ENCODE measurements at regions not wholly inside any gene's neighbourhood (a gene's known extent, or its start where the extent isn't known, plus 50 kb on each side); places are given as distances from the start of the nearest gene placed in this dataset.
A peak's percentile ranks its signal among the peaks of the same experiment; 100 is the strongest.

- TF ChIP-seq CTCF (conservative IDR thresholded peaks at IDR 0.05) (no peak), EZH2 (IDR thresholded peaks at IDR 0.05; ENCODE audit: low read depth) (no peak)
- no peak overlapping the region for H2AFZ ChIP-seq
- H3K4me3 ChIP-seq: no peak overlapping the region
- ChIA-PET POLR2A (ENCODE audit: unreplicated experiment) (no interaction called here), CTCF (no interaction called here)
- no TSS peak for BruUV-seq (replicated peaks)
- H3K27ac ChIP-seq: no peak overlapping the region
- no peak overlapping the region for H3K4me2 ChIP-seq
- H3K36me3 ChIP-seq (ENCODE audit: low read depth): no peaks in the 10 kb centered on the region
- H3K79me2 ChIP-seq (ENCODE audit: low read depth): no peaks in the 10 kb centered on the region
- intact Hi-C loops (cut with micrococcal nuclease; ENCODE audit: unreplicated experiment): no loop called here
- H3K4me1 ChIP-seq (replicated peaks; ENCODE audit: insufficient read depth): no peaks in the 10 kb centered on the region
- H3K27me3 ChIP-seq (ENCODE audit: insufficient read depth, low read depth): no peaks in the 10 kb centered on the region
- H3K9me3 ChIP-seq (ENCODE audit: insufficient read depth, low read depth): no peaks in the 10 kb centered on the region
- H3K9me2 ChIP-seq (ENCODE audit: insufficient read depth): no peaks in the 10 kb centered on the region
- no peaks in the 10 kb centered on the region for H3F3A ChIP-seq (ENCODE audit: insufficient read depth, low read depth)
- DNase-seq: no peak
- H4K20me1 ChIP-seq (ENCODE audit: insufficient read depth): no peaks in the 10 kb centered on the region
Measured at GRCh38 chr2:147345246-147345645, 499.6 kb upstream of the ACVR2A start.

- Histone ChIP-seq H3K27me3 (ENCODE audit: insufficient read depth, low read depth) (no peaks in the 10 kb centered on the region), H3K4me2 (no peak overlapping the region), H3K27ac (no peak overlapping the region), H3F3A (ENCODE audit: insufficient read depth, low read depth) (no peaks in the 10 kb centered on the region), H3K9me2 (ENCODE audit: insufficient read depth) (no peaks in the 10 kb centered on the region), H3K4me3 (no peak overlapping the region), H4K20me1 (ENCODE audit: insufficient read depth) (no peaks in the 10 kb centered on the region), H3K4me1 (replicated peaks; ENCODE audit: insufficient read depth) (no peaks in the 10 kb centered on the region), H2AFZ (no peak overlapping the region), H3K36me3 (ENCODE audit: low read depth) (no peaks in the 10 kb centered on the region), H3K9me3 (ENCODE audit: insufficient read depth, low read depth) (no peaks in the 10 kb centered on the region), H3K79me2 (ENCODE audit: low read depth) (no peaks in the 10 kb centered on the region)
- ChIA-PET CTCF (no interaction called here), POLR2A (ENCODE audit: unreplicated experiment) (no interaction called here)
- intact Hi-C loops (cut with micrococcal nuclease; ENCODE audit: unreplicated experiment): no loop called here
- no peak for DNase-seq
- no peak for TF ChIP-seq CTCF (conservative IDR thresholded peaks at IDR 0.05)
- TF ChIP-seq EZH2 (IDR thresholded peaks at IDR 0.05; ENCODE audit: low read depth): no peak
- no TSS peak for BruUV-seq (replicated peaks)
Measured at GRCh38 chr2:147342329-147342728, 502.5 kb upstream of the ACVR2A start.

DNA sequence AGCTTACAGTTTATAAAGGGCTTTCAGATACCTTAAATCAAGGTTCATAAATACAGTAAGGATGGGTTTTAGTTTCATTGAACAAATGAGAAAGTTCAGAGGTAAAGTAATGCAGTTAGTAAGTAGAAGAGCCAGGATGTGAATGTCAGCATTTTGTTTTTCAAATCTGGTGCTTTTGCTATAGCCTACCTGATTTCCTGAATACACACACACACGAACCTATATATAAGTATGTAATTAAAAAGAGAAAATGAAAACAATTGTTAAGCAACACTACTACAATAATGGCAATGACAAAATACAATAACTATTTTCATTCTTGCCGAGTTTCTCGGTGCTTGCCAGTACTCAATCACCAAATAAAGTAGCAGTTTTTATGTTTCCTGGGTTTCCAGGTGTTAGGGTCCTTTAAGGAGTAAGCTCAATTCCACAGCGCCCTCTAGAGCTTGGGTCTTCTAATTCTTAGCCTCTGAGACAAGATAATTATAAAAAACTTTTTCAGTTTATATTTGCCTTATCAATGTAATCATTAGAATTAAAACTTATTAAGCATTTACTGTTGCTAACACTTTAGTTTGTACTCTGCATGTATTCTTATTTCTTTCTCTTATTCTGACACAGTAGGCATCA, 512.9 kb upstream of the ACVR2A start:
- ChIA-PET CTCF (interaction anchor here (0.8 to 1.2 kb wide), 3 partner anchors 24 to 249 kb away, joined by 3 to 6 read pairs (median 3); no protein-coding TSS in a partner anchor), POLR2A (ENCODE audit: unreplicated experiment) (interaction anchor here (0.7 kb wide), 1 partner anchor 634 kb away, joined by 6 read pairs; no protein-coding TSS in a partner anchor)
- Histone ChIP-seq H3K4me1 (replicated peaks; ENCODE audit: insufficient read depth) (no peaks in the 10 kb centered on the region), H3K4me3 (no peak overlapping the region), H3K9me2 (ENCODE audit: insufficient read depth) (no peaks in the 10 kb centered on the region), H3K79me2 (ENCODE audit: low read depth) (no peaks in the 10 kb centered on the region), H3K36me3 (ENCODE audit: low read depth) (no peaks in the 10 kb centered on the region), H3K27ac (no peak overlapping the region), H4K20me1 (ENCODE audit: insufficient read depth) (no peaks in the 10 kb centered on the region), H2AFZ (no peak overlapping the region), H3K4me2 (no peak overlapping the region), H3K9me3 (ENCODE audit: insufficient read depth, low read depth) (no peaks in the 10 kb centered on the region), H3K27me3 (ENCODE audit: insufficient read depth, low read depth) (no peaks in the 10 kb centered on the region), H3F3A (ENCODE audit: insufficient read depth, low read depth) (no peaks in the 10 kb centered on the region)
- TF ChIP-seq EZH2 (IDR thresholded peaks at IDR 0.05; ENCODE audit: low read depth): no peak
- peak; percentile 67 for TF ChIP-seq CTCF (conservative IDR thresholded peaks at IDR 0.05)
- peak in 1 of 2 experiments; percentile 10 for DNase-seq
- no TSS peak for BruUV-seq (replicated peaks)
- intact Hi-C loops (cut with micrococcal nuclease; ENCODE audit: unreplicated experiment): loop anchor here (2.0 to 5.0 kb wide), 2 partner anchors 249 to 405 kb away; no protein-coding TSS in a partner anchor
